ENCODE measurements at regions not wholly inside any gene's neighbourhood (a gene's known extent, or its start where the extent isn't known, plus 50 kb on each side); places are given as distances from the start of the nearest gene placed in this dataset.

DNA sequence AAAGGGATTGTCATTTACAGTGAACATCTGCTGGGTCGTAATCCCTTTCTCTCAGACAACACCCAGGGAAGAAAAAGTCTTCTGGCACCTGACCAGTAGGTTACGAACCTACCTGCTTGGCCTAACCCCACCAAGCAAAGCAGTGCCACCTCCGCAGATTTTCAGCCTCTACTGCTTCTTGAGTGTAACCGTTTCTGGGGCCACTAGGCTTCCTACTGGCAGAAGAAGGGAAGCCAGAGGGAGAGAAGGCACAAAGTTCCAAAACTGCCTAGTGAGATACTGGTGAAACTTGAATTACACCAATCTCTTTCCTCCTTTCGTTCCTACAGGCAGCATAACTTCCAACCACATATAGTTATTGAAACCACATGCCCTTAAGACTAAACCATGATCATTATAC is 383.6 kb downstream of the BCAT1 start:
- H3K27ac Mint-ChIP-seq: no peak overlapping the region
- CTCF ChIA-PET: no interaction called here
- H3K4me3 Mint-ChIP-seq: no peak overlapping the region
- ATAC-seq (no peak; the same call in 1 of the 2 replicates), DNase-seq (ENCODE audit: low spot score) (peak; percentile 24)
- peaks cover 36% of the 10 kb centered on the region for H3K27me3 Mint-ChIP-seq (ENCODE audit: low read depth)
- TF ChIP-seq, protein P1, sequence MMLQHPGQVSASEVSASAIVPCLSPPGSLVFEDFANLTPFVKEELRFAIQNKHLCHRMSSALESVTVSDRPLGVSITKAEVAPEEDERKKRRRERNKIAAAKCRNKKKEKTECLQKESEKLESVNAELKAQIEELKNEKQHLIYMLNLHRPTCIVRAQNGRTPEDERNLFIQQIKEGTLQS (CRISPR knock-in tag; conservative IDR thresholded peaks at IDR 0.05): no peak
- TF ChIP-seq ZNF263 (CRISPR knock-in tag; IDR thresholded peaks at IDR 0.05; ENCODE audit: low read depth) (no peak), SP1 (CRISPR knock-in tag; conservative IDR thresholded peaks at IDR 0.05) (no peak), SMAD3 (CRISPR knock-in tag; IDR thresholded peaks at IDR 0.05; ENCODE audit: borderline replicate concordance) (no peak), ESRRA (CRISPR knock-in tag; IDR thresholded peaks at IDR 0.05; ENCODE audit: borderline replicate concordance) (no peak), CBFB (CRISPR knock-in tag; IDR thresholded peaks at IDR 0.05; ENCODE audit: low read depth) (no peak), NFE2L1 (CRISPR knock-in tag; IDR thresholded peaks at IDR 0.05) (no peak), ZNF138 (CRISPR knock-in tag; conservative IDR thresholded peaks at IDR 0.05) (no peak), ZNF219 (CRISPR knock-in tag; IDR thresholded peaks at IDR 0.05; ENCODE audit: borderline replicate concordance) (no peak), CREM (CRISPR knock-in tag; IDR thresholded peaks at IDR 0.05) (no peak), ZNF317 (CRISPR knock-in tag; IDR thresholded peaks at IDR 0.05; ENCODE audit: borderline replicate concordance, low read depth) (no peak)
- TF ChIP-seq, protein P2, sequence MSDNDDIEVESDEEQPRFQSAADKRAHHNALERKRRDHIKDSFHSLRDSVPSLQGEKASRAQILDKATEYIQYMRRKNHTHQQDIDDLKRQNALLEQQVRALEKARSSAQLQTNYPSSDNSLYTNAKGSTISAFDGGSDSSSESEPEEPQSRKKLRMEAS (CRISPR knock-in tag; IDR thresholded peaks at IDR 0.05): no peak
- TF ChIP-seq, protein P3, sequence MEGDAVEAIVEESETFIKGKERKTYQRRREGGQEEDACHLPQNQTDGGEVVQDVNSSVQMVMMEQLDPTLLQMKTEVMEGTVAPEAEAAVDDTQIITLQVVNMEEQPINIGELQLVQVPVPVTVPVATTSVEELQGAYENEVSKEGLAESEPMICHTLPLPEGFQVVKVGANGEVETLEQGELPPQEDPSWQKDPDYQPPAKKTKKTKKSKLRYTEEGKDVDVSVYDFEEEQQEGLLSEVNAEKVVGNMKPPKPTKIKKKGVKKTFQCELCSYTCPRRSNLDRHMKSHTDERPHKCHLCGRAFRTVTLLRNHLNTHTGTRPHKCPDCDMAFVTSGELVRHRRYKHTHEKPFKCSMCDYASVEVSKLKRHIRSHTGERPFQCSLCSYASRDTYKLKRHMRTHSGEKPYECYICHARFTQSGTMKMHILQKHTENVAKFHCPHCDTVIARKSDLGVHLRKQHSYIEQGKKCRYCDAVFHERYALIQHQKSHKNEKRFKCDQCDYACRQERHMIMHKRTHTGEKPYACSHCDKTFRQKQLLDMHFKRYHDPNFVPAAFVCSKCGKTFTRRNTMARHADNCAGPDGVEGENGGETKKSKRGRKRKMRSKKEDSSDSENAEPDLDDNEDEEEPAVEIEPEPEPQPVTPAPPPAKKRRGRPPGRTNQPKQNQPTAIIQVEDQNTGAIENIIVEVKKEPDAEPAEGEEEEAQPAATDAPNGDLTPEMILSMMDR (IDR thresholded peaks at IDR 0.05): no peak
- TF ChIP-seq, protein P4, sequence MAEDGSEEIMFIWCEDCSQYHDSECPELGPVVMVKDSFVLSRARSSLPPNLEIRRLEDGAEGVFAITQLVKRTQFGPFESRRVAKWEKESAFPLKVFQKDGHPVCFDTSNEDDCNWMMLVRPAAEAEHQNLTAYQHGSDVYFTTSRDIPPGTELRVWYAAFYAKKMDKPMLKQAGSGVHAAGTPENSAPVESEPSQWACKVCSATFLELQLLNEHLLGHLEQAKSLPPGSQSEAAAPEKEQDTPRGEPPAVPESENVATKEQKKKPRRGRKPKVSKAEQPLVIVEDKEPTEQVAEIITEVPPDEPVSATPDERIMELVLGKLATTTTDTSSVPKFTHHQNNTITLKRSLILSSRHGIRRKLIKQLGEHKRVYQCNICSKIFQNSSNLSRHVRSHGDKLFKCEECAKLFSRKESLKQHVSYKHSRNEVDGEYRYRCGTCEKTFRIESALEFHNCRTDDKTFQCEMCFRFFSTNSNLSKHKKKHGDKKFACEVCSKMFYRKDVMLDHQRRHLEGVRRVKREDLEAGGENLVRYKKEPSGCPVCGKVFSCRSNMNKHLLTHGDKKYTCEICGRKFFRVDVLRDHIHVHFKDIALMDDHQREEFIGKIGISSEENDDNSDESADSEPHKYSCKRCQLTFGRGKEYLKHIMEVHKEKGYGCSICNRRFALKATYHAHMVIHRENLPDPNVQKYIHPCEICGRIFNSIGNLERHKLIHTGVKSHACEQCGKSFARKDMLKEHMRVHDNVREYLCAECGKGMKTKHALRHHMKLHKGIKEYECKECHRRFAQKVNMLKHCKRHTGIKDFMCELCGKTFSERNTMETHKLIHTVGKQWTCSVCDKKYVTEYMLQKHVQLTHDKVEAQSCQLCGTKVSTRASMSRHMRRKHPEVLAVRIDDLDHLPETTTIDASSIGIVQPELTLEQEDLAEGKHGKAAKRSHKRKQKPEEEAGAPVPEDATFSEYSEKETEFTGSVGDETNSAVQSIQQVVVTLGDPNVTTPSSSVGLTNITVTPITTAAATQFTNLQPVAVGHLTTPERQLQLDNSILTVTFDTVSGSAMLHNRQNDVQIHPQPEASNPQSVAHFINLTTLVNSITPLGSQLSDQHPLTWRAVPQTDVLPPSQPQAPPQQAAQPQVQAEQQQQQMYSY (CRISPR knock-in tag; IDR thresholded peaks at IDR 0.05): no peak
- TF ChIP-seq, protein P5, sequence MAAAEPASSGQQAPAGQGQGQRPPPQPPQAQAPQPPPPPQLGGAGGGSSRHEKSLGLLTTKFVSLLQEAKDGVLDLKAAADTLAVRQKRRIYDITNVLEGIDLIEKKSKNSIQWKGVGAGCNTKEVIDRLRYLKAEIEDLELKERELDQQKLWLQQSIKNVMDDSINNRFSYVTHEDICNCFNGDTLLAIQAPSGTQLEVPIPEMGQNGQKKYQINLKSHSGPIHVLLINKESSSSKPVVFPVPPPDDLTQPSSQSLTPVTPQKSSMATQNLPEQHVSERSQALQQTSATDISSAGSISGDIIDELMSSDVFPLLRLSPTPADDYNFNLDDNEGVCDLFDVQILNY (CRISPR knock-in tag; IDR thresholded peaks at IDR 0.05): no peak
- TF ChIP-seq, protein P6, sequence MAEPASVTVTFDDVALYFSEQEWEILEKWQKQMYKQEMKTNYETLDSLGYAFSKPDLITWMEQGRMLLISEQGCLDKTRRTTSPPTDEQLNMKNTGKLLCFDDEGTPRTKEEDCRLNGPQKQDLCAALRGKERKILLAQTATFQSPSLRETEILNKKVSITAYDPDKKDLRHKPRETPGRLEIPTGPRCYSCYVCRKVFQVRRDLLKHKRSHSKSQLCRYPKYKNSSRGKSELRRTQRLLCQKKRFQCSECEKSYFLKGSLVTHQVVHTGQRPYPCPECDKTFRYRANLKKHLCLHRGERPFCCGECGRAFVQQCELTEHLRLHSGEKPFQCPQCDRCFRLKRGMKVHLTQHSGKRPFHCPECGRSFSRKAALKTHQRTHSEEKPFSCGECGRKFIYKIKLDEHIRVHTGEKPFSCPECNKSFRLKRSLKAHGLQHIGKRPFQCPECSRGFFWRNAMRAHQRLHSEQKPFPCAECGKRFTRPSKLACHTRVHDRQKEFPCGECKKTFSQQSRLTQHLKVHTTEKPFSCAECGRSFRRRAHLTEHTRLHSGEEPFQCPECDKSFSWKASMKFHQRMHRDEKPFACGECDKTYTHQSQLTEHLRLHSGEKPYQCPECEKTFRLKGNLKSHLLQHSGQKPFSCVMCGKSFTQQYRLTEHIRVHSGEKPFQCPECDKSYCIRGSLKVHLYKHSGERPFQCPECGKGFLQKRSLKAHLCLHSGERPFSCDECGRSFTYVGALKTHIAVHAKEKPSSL (CRISPR knock-in tag; conservative IDR thresholded peaks at IDR 0.05): no peak
- TF ChIP-seq, protein P7, sequence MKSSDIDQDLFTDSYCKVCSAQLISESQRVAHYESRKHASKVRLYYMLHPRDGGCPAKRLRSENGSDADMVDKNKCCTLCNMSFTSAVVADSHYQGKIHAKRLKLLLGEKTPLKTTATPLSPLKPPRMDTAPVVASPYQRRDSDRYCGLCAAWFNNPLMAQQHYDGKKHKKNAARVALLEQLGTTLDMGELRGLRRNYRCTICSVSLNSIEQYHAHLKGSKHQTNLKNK (CRISPR knock-in tag; IDR thresholded peaks at IDR 0.05): no peak
- TF ChIP-seq, protein P8, sequence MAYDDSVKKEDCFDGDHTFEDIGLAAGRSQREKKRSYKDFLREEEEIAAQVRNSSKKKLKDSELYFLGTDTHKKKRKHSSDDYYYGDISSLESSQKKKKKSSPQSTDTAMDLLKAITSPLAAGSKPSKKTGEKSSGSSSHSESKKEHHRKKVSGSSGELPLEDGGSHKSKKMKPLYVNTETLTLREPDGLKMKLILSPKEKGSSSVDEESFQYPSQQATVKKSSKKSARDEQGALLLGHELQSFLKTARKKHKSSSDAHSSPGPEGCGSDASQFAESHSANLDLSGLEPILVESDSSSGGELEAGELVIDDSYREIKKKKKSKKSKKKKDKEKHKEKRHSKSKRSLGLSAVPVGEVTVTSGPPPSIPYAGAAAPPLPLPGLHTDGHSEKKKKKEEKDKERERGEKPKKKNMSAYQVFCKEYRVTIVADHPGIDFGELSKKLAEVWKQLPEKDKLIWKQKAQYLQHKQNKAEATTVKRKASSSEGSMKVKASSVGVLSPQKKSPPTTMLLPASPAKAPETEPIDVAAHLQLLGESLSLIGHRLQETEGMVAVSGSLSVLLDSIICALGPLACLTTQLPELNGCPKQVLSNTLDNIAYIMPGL (CRISPR knock-in tag; IDR thresholded peaks at IDR 0.05): no peak
- TF ChIP-seq, protein P9, sequence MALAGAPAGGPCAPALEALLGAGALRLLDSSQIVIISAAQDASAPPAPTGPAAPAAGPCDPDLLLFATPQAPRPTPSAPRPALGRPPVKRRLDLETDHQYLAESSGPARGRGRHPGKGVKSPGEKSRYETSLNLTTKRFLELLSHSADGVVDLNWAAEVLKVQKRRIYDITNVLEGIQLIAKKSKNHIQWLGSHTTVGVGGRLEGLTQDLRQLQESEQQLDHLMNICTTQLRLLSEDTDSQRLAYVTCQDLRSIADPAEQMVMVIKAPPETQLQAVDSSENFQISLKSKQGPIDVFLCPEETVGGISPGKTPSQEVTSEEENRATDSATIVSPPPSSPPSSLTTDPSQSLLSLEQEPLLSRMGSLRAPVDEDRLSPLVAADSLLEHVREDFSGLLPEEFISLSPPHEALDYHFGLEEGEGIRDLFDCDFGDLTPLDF (CRISPR knock-in tag; IDR thresholded peaks at IDR 0.05): no peak
- TF ChIP-seq, protein P10, sequence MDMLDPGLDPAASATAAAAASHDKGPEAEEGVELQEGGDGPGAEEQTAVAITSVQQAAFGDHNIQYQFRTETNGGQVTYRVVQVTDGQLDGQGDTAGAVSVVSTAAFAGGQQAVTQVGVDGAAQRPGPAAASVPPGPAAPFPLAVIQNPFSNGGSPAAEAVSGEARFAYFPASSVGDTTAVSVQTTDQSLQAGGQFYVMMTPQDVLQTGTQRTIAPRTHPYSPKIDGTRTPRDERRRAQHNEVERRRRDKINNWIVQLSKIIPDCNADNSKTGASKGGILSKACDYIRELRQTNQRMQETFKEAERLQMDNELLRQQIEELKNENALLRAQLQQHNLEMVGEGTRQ (CRISPR knock-in tag; IDR thresholded peaks at IDR 0.05): no peak
- no peaks in the 10 kb centered on the region for H3K36me3 Mint-ChIP-seq
- H3K4me1 Mint-ChIP-seq: peaks cover 29% of the 10 kb centered on the region
- POLR2A ChIA-PET: no interaction called here
- H3K9me3 Mint-ChIP-seq: no peaks in the 10 kb centered on the region

Data from WTC11 (cell line).